H1 (cell line): ENCODE measurements at regions not wholly inside any gene's neighbourhood (a gene's known extent, or its start where the extent isn't known, plus 50 kb on each side); places are given as distances from the start of the nearest gene placed in this dataset.

ENCODE experiments used
- CTCF ChIA-PET: fragments of 300-600 bp; sonication (Branson Sonifier 250); formaldehyde crosslinking; loops from one replicate; lab custom pipeline; 2021; ENCODE audit not compliant: partially characterized antibody; lab: Charles Lee
- POLR2A ChIA-PET: fragments of 300-600 bp; sonication (Branson Sonifier 250); formaldehyde crosslinking; loops from one replicate; lab custom pipeline; 2021; ENCODE audit warnings: inconsistent platforms; ENCODE audit not compliant: partially characterized antibody; lab: Charles Lee
- DNase-seq, 2 experiments: peaks; one replicate each; pipeline versions ENCODE4 v3.0.0 to v3.0.0-alpha.2; 2010 to 2022; ENCODE audit warnings: low spot score in 2 of 2, low read depth in 1 of 2, mixed read lengths in 1 of 2
- FAIRE-seq: peaks from 2 replicates; lab custom pipeline; 2011; peaks lifted over from hg19 to GRCh38; lab: Jason Lieb, UNC
- H2AFZ ChIP-seq: 2 replicates; pipeline ENCODE4 v1.8.1; 2012; ENCODE audit warnings: low read length, inconsistent platforms
- H2AK5ac ChIP-seq: 2 replicates; pipeline ENCODE4 v1.6.1; 2013; ENCODE audit warnings: low read depth, low read length
- H2BK120ac ChIP-seq: replicated peaks from 2 replicates; pipeline ENCODE3; 2013; ENCODE audit warnings: low read depth, low read length, inconsistent platforms
- H2BK12ac ChIP-seq: 2 replicates; pipeline ENCODE4 v1.6.1; 2013; ENCODE audit warnings: low read depth, low read length
- H2BK15ac ChIP-seq: 2 replicates; pipeline ENCODE4 v1.6.1; 2013; ENCODE audit warnings: low read length
- H2BK20ac ChIP-seq: 2 replicates; pipeline ENCODE4 v1.6.1; 2013; ENCODE audit warnings: low read length
- H2BK5ac ChIP-seq: 2 replicates; pipeline ENCODE4 v1.6.1; 2013; ENCODE audit warnings: low read depth, low read length
- H3K14ac ChIP-seq: 2 replicates; pipeline ENCODE4 v1.6.1; 2013; ENCODE audit warnings: inconsistent platforms; ENCODE audit not compliant: insufficient read length
- H3K18ac ChIP-seq: 2 replicates; pipeline ENCODE4 v1.6.1; 2013; ENCODE audit warnings: low read length; ENCODE audit errors: extremely low read depth
- H3K23ac ChIP-seq: 2 replicates; pipeline ENCODE4 v1.6.1; 2013; ENCODE audit warnings: inconsistent platforms; ENCODE audit not compliant: insufficient read length
- H3K23me2 ChIP-seq: 2 replicates; pipeline ENCODE4 v1.6.1; 2013; ENCODE audit warnings: low read depth, low read length
- H3K27ac ChIP-seq: 2 replicates; pipeline ENCODE4 v1.6.1; 2011; ENCODE audit warnings: low read depth, low read length, inconsistent platforms
- H3K27me3 ChIP-seq, 4 experiments: replicated peaks in 1 of 4; 1 replicate in 1 of 4; 2 replicates in 3 of 4; pipeline versions ENCODE4 v1.6.1 to v1.8.1; 2011 to 2013; ENCODE audit warnings: low read length in 3 of 4, mild to moderate bottlenecking in 3 of 4, inconsistent platforms in 2 of 4, mixed read lengths in 2 of 4, moderate library complexity in 1 of 4; ENCODE audit not compliant: control insufficient read depth in 3 of 4, insufficient read depth in 3 of 4; ENCODE audit errors: extremely low read depth in 1 of 4
- H3K36me3 ChIP-seq, 4 experiments: 2 replicates each; pipeline versions ENCODE4 v1.6.1 to v1.8.1; 2011 to 2013; ENCODE audit warnings: mild to moderate bottlenecking in 4 of 4, low read length in 3 of 4, moderate library complexity in 2 of 4, control low read depth in 1 of 4, inconsistent platforms in 1 of 4; ENCODE audit not compliant: insufficient read depth in 4 of 4, control insufficient read depth in 2 of 4
- H3K4ac ChIP-seq: replicated peaks from 2 replicates; pipeline ENCODE3; 2013; ENCODE audit warnings: low read length, low read depth, mixed read lengths, inconsistent platforms; ENCODE audit not compliant: insufficient read length
- H3K4me1 ChIP-seq, 4 experiments: replicated peaks in 1 of 4; 1 replicate in 1 of 4; 2 replicates in 3 of 4; pipeline versions ENCODE4 v1.6.1 to v1.8.1; 2011 to 2013; ENCODE audit warnings: low read length in 3 of 4, inconsistent platforms in 2 of 4, mixed read lengths in 1 of 4; ENCODE audit not compliant: insufficient read depth in 4 of 4, control insufficient read depth in 3 of 4
- H3K4me2 ChIP-seq, 2 experiments: 2 replicates each; pipeline versions ENCODE4 v1.6.1 to v1.8.1; 2011 to 2013; ENCODE audit warnings: low read depth in 2 of 2, low read length in 2 of 2, control low read depth in 1 of 2, inconsistent platforms in 1 of 2, mild to moderate bottlenecking in 1 of 2; ENCODE audit not compliant: insufficient read depth in 1 of 2
- H3K4me3 ChIP-seq, 4 experiments: fragments of 200-600, 300-600 bp in 1 of 4; sonication (generic), shearing (Covaris generic), sonication (Bioruptor Twin) in 1 of 4; 2 replicates each; pipeline versions ENCODE4 v1.5.1 to v1.8.1; 2011 to 2016; ENCODE audit warnings: low read length in 4 of 4, low read depth in 3 of 4, control low read depth in 2 of 4, inconsistent platforms in 2 of 4, mild to moderate bottlenecking in 2 of 4, mixed read lengths in 1 of 4, moderate library complexity in 1 of 4; ENCODE audit not compliant: insufficient read depth in 2 of 4; ENCODE audit errors: extremely low read depth in 1 of 4
- H3K56ac ChIP-seq: replicated peaks from 2 replicates; pipeline ENCODE3; 2013; ENCODE audit warnings: low read depth, mild to moderate bottlenecking, mixed read lengths, low read length, inconsistent platforms; ENCODE audit not compliant: insufficient read length
- H3K79me1 ChIP-seq: 2 replicates; pipeline ENCODE4 v1.6.1; 2013; ENCODE audit warnings: low read depth, low read length, control low read depth
- H3K79me2 ChIP-seq, 2 experiments: 2 replicates each; pipeline versions ENCODE4 v1.6.1 to v1.8.1; 2012 to 2013; ENCODE audit warnings: low read length in 2 of 2, mild to moderate bottlenecking in 2 of 2, inconsistent platforms in 1 of 2; ENCODE audit not compliant: insufficient read depth in 2 of 2, control insufficient read depth in 1 of 2
- H3K9ac ChIP-seq, 4 experiments: replicated peaks in 1 of 4; 1 replicate in 1 of 4; 2 replicates in 3 of 4; pipeline versions ENCODE4 v1.6.1 to v1.8.1; 2011 to 2013; ENCODE audit warnings: low read depth in 3 of 4, low read length in 3 of 4, control low read depth in 2 of 4, mild to moderate bottlenecking in 2 of 4, moderate library complexity in 2 of 4, inconsistent platforms in 1 of 4; ENCODE audit errors: extremely low read depth in 1 of 4
- H3K9me3 ChIP-seq, 2 experiments: 2 replicates each; pipeline versions ENCODE4 v1.6.1 to v1.8.1; 2012 to 2013; ENCODE audit warnings: mild to moderate bottlenecking in 2 of 2, moderate library complexity in 2 of 2, control low read depth in 1 of 2, inconsistent platforms in 1 of 2, low read depth in 1 of 2, low read length in 1 of 2, mixed read lengths in 1 of 2; ENCODE audit not compliant: insufficient read depth in 2 of 2
- H4K20me1 ChIP-seq, 2 experiments: replicated peaks in 1 of 2; 2 replicates each; pipeline versions ENCODE3 to v1.8.1; 2011 to 2013; ENCODE audit warnings: inconsistent platforms in 2 of 2, low read length in 2 of 2, mild to moderate bottlenecking in 1 of 2; ENCODE audit not compliant: insufficient read depth in 2 of 2, control insufficient read depth in 1 of 2
- H4K5ac ChIP-seq: 2 replicates; pipeline ENCODE4 v1.6.1; 2013; ENCODE audit warnings: low read length, low read depth, mixed read lengths, inconsistent platforms; ENCODE audit not compliant: insufficient read length
- H4K8ac ChIP-seq: 2 replicates; pipeline ENCODE4 v1.8.0; 2013; ENCODE audit warnings: mild to moderate bottlenecking, moderate library complexity, low read length, inconsistent platforms; ENCODE audit not compliant: insufficient read depth; ENCODE audit errors: extremely low read depth
- H4K91ac ChIP-seq: replicated peaks from 2 replicates; pipeline ENCODE3; 2013; ENCODE audit warnings: low read length, mixed read lengths, inconsistent platforms; ENCODE audit not compliant: insufficient read length
- ASH2L ChIP-seq: fragments of 200-600, 300-600 bp; sonication (generic); IDR thresholded peaks from one replicate; pipeline ENCODE4 v1.7.1; 2017; ENCODE audit warnings: low read length
- ATF2 ChIP-seq: IDR thresholded peaks from 2 replicates; pipeline ENCODE4 v1.6.1; 2012; ENCODE audit warnings: low read length, inconsistent platforms
- BRCA1 ChIP-seq: IDR thresholded peaks from 2 replicates; pipeline ENCODE4 v1.6.1; 2012; ENCODE audit warnings: low read depth, low read length, improper control_type of control experiment
- CBX5 ChIP-seq: fragments of 300-800, 300-1000 bp; sonication (generic); IDR thresholded peaks from 2 replicates; pipeline ENCODE4 v1.7.1; 2016; ENCODE audit warnings: antibody characterized with exemption, low read length, low read depth
- E2F6 ChIP-seq: IDR thresholded peaks from 2 replicates; pipeline ENCODE4 v1.6.1; 2012; ENCODE audit warnings: inconsistent platforms
- EGR1 ChIP-seq: IDR thresholded peaks from 2 replicates; pipeline ENCODE4 v1.6.1; 2011; ENCODE audit warnings: low read depth, low read length, borderline replicate concordance
- GTF2F1 ChIP-seq: IDR thresholded peaks from 2 replicates; pipeline ENCODE4 v1.6.1; 2012; ENCODE audit warnings: low read depth, low read length, improper control_type of control experiment, borderline replicate concordance
- RBBP5 ChIP-seq: IDR thresholded peaks from 2 replicates; pipeline ENCODE4 v1.7.1; 2012; ENCODE audit warnings: low read depth, mild to moderate bottlenecking, inconsistent platforms, low read length, moderate library complexity, borderline replicate concordance
- RXRA ChIP-seq: IDR thresholded peaks from 2 replicates; pipeline ENCODE4 v1.6.1; 2011; ENCODE audit warnings: low read depth, mild to moderate bottlenecking, low read length, moderate library complexity; ENCODE audit not compliant: insufficient read depth
- SIN3A ChIP-seq, 2 experiments: IDR thresholded peaks in 1 of 2; conservative IDR thresholded peaks in 1 of 2; 2 replicates each; pipeline ENCODE4 v1.6.1; 2011 to 2012; ENCODE audit warnings: low read length in 2 of 2, improper control_type of control experiment in 1 of 2, low read depth in 1 of 2, mild to moderate bottlenecking in 1 of 2
- SIX5 ChIP-seq: IDR thresholded peaks from 2 replicates; pipeline ENCODE4 v1.6.1; 2011; ENCODE audit warnings: mild to moderate bottlenecking, low read depth, low read length
- SP4 ChIP-seq: IDR thresholded peaks from 2 replicates; pipeline ENCODE4 v1.6.1; 2012; ENCODE audit warnings: low read length, inconsistent platforms
- TCF12 ChIP-seq: IDR thresholded peaks from 2 replicates; pipeline ENCODE4 v1.6.1; 2011; ENCODE audit warnings: low read depth, mild to moderate bottlenecking, low read length
- whole genome bisulfite sequencing, 2 experiments: shearing (Covaris generic) in 1 of 2; methylation state at CpG; one replicate each; pipeline versions ENCODE4 v1.1.6 to v1.1.7; 2013 to 2015; ENCODE audit warnings: low lambda C conversion rate in 2 of 2, mixed read lengths in 2 of 2, inconsistent platforms in 1 of 2, low coverage in 1 of 2, missing lambda C conversion rate in 1 of 2; ENCODE audit not compliant: insufficient replicate concordance in 2 of 2, insufficient coverage in 1 of 2, insufficient read length in 1 of 2; ENCODE audit errors: extremely low coverage in 1 of 2, missing lambda C conversion rate in 1 of 2; 5-methylcytosine and 5-hydroxymethylcytosine counted together

DNA sequence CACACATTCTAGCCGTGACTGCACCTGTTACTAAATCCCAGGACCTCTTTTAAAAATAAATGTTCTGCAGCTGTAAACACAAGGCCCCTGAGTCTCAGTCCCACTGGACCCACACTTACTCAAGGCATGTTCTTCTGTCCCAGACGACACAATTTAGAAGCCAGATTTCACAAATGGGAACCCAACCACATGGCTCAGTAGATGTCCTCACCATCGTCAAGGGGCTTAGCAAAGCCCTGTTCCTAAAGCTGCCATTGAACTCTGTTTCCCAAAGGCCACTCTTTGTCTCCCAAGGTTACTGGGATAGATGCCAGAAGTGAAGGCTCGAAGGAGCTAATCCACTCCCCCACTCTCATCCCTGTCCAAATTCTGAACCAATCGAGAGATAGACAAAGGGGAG, 301.0 kb downstream of the GALR1 start:
- 96% methylated on average over 5 of the region's 5 CpGs; no CpG with 5 or more reads in 1 of the 2 experiments for WGBS, 2 experiments
- Histone ChIP-seq H2BK20ac (no peak overlapping the region), H3K4me1 (no peaks in the 10 kb centered on the region), H3K14ac (no peak overlapping the region), H3K9me3 (no peaks in the 10 kb centered on the region), H3K4me3 (no peak overlapping the region), H3K23me2 (no peaks in the 10 kb centered on the region), H3K27ac (no peak overlapping the region), H3K4ac (no peak overlapping the region), H2AFZ (no peak overlapping the region), H3K56ac (no peak overlapping the region), H2BK120ac (no peak overlapping the region), H4K8ac (no peak overlapping the region), H4K91ac (no peak overlapping the region), H3K36me3 (no peaks in the 10 kb centered on the region), H3K79me1 (no peaks in the 10 kb centered on the region), H3K79me2 (no peaks in the 10 kb centered on the region), H3K9ac (no peak overlapping the region), H3K27me3 (no peaks in the 10 kb centered on the region), H3K4me2 (no peak overlapping the region), H4K5ac (no peak overlapping the region), H2BK15ac (no peak overlapping the region), H4K20me1 (no peaks in the 10 kb centered on the region), H2AK5ac (no peak overlapping the region), H2BK12ac (no peak overlapping the region), H2BK5ac (no peak overlapping the region), H3K18ac (no peak overlapping the region), H3K23ac (no peak overlapping the region)
- ChIA-PET POLR2A (no interaction called here), CTCF (no interaction called here)
- DNase-seq (no peak), FAIRE-seq (no peak)
- TF ChIP-seq ATF2: no peak
- no peak for TF ChIP-seq EGR1
- no peak for TF ChIP-seq BRCA1
- TF ChIP-seq GTF2F1: no peak
- no peak for TF ChIP-seq SIX5
- TF ChIP-seq SIN3A (conservative IDR thresholded peaks at IDR 0.05 in 1 of 2, IDR thresholded peaks at IDR 0.05 in 1 of 2; ENCODE audit: low read depth in 1 of 2, low read length in 2 of 2): no peak
- no peak for TF ChIP-seq RXRA
- no peak for TF ChIP-seq CBX5
- no peak for TF ChIP-seq SP4
- no peak for TF ChIP-seq E2F6
- TF ChIP-seq TCF12: no peak
- no peak for TF ChIP-seq ASH2L
- TF ChIP-seq RBBP5: no peak
